ENCODE measurements at regions not wholly inside any gene's neighbourhood (a gene's known extent, or its start where the extent isn't known, plus 50 kb on each side); places are given as distances from the start of the nearest gene placed in this dataset.

DNA sequence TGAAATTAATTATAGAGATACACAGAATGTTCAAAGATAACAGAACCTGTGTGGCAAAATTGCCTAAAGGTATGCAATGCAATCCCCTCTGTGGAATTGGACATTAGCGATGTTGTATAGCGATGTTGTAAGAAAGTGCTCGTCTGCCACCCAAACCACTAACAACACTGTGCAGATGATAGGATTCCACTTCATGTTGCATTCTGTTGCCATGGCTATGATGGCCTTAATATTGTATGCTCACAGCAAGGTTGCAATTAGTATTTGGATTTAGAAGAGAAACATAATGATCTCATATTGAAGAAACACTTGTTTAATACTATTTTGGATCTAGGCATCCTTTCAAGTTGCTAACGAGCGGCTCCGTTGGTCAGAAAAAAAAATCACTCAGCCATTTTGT, 260.3 kb downstream of the BCAT1 start:
- Histone ChIP-seq H3K27ac (no peak overlapping the region), H3K4me3 (no peak overlapping the region), H3K9me3 (no peaks in the 10 kb centered on the region), H3K4me1 (no peaks in the 10 kb centered on the region), H3K4me2 (no peak overlapping the region)
- ChIA-PET CTCF (no interaction called here), POLR2A (no interaction called here)
- FAIRE-seq (no peak), ATAC-seq (no peak), DNase-seq (ENCODE audit: low read depth in 1 of 2, low spot score in 1 of 2) (no peak)
- 31% methylated on average over 6 of the region's 6 CpGs for WGBS (ENCODE audit: missing lambda C conversion rate)
- TF ChIP-seq ZNF302 (CRISPR knock-in tag; IDR thresholded peaks at IDR 0.05) (no peak), HOXB5 (CRISPR knock-in tag; IDR thresholded peaks at IDR 0.05) (no peak), HOXA7 (CRISPR knock-in tag; IDR thresholded peaks at IDR 0.05) (no peak), POLR2AphosphoS2 (conservative IDR thresholded peaks at IDR 0.05; ENCODE audit: low read length) (no peak), NPAS2 (CRISPR knock-in tag; IDR thresholded peaks at IDR 0.05; ENCODE audit: borderline replicate concordance) (no peak), KDM1A (IDR thresholded peaks at IDR 0.05; ENCODE audit: low read depth) (no peak), RFX5 (IDR thresholded peaks at IDR 0.05) (no peak), RAD21 (conservative IDR thresholded peaks at IDR 0.05 in 1 of 2, IDR thresholded peaks at IDR 0.05 in 1 of 2) (no peak), BHLHE40 (IDR thresholded peaks at IDR 0.05; ENCODE audit: low read depth, low read length) (no peak), PHF8 (IDR thresholded peaks at IDR 0.05; ENCODE audit: borderline replicate concordance, low read depth) (no peak), ESRRA (IDR thresholded peaks at IDR 0.05; ENCODE audit: borderline replicate concordance, low read length) (no peak), ZFP36 (IDR thresholded peaks at IDR 0.05; ENCODE audit: borderline replicate concordance, partially characterized antibody) (no peak)
- TF ChIP-seq, protein P1, sequence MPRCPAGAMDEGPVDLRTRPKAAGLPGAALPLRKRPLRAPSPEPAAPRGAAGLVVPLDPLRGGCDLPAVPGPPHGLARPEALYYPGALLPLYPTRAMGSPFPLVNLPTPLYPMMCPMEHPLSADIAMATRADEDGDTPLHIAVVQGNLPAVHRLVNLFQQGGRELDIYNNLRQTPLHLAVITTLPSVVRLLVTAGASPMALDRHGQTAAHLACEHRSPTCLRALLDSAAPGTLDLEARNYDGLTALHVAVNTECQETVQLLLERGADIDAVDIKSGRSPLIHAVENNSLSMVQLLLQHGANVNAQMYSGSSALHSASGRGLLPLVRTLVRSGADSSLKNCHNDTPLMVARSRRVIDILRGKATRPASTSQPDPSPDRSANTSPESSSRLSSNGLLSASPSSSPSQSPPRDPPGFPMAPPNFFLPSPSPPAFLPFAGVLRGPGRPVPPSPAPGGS (IDR thresholded peaks at IDR 0.05): no peak
- TF ChIP-seq, protein P2, sequence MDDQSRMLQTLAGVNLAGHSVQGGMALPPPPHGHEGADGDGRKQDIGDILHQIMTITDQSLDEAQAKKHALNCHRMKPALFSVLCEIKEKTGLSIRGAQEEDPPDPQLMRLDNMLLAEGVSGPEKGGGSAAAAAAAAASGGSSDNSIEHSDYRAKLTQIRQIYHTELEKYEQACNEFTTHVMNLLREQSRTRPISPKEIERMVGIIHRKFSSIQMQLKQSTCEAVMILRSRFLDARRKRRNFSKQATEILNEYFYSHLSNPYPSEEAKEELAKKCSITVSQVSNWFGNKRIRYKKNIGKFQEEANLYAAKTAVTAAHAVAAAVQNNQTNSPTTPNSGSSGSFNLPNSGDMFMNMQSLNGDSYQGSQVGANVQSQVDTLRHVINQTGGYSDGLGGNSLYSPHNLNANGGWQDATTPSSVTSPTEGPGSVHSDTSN (IDR thresholded peaks at IDR 0.05): no peak

DNA sequence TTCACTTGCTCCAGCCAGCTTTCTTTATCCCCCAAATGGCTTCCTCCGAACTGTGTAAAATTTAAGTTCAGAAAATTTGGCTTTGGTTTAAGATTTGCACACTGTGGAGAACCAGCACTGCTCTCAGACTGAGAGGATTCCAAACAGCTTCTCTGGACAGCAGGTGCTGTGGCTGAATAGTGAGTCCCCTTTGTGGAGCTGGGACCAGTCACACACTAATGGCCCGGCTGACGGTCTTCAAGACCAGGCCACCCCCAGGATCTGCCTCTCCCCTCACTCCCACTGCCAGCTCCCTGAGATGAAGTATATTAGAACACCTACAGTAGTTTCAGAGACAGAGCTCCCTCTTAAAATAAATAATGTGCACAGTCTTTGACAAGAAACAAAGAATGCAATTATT, 267.3 kb downstream of the BCAT1 start:
- no peak for ATAC-seq
- TF ChIP-seq KDM1A (IDR thresholded peaks at IDR 0.05; ENCODE audit: low read depth) (no peak), SREBF2 (IDR thresholded peaks at IDR 0.05) (no peak), ZC3H11A (IDR thresholded peaks at IDR 0.05) (no peak), FOSL2 (IDR thresholded peaks at IDR 0.05) (no peak), FOSL2 (CRISPR knock-in tag; IDR thresholded peaks at IDR 0.05) (no peak), HDAC2 (IDR thresholded peaks at IDR 0.05) (no peak), ZNF302 (CRISPR knock-in tag; IDR thresholded peaks at IDR 0.05) (no peak), TFCP2L1 (CRISPR knock-in tag; IDR thresholded peaks at IDR 0.05) (no peak), CBX8 (IDR thresholded peaks at IDR 0.05) (no peak), MYC (IDR thresholded peaks at IDR 0.05; ENCODE audit: borderline replicate concordance, low read length) (no peak), KDM5A (IDR thresholded peaks at IDR 0.05) (no peak), POLR2AphosphoS2 (conservative IDR thresholded peaks at IDR 0.05; ENCODE audit: low read length) (no peak), TP53 (CRISPR knock-in tag; IDR thresholded peaks at IDR 0.05) (no peak), HOXA7 (CRISPR knock-in tag; IDR thresholded peaks at IDR 0.05) (no peak), RFX5 (IDR thresholded peaks at IDR 0.05) (no peak), EP300 (IDR thresholded peaks at IDR 0.05) (no peak), FOXS1 (CRISPR knock-in tag; IDR thresholded peaks at IDR 0.05) (no peak), MAFK (IDR thresholded peaks at IDR 0.05; ENCODE audit: partially characterized antibody) (no peak)
- TF ChIP-seq, protein P3, sequence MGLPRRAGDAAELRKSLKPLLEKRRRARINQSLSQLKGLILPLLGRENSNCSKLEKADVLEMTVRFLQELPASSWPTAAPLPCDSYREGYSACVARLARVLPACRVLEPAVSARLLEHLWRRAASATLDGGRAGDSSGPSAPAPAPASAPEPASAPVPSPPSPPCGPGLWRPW (IDR thresholded peaks at IDR 0.05): no peak
- TF ChIP-seq, protein P4, sequence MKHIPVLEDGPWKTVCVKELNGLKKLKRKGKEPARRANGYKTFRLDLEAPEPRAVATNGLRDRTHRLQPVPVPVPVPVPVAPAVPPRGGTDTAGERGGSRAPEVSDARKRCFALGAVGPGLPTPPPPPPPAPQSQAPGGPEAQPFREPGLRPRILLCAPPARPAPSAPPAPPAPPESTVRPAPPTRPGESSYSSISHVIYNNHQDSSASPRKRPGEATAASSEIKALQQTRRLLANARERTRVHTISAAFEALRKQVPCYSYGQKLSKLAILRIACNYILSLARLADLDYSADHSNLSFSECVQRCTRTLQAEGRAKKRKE (CRISPR knock-in tag; IDR thresholded peaks at IDR 0.05; ENCODE audit: low read depth): no peak
- Histone ChIP-seq H3K4me3 (no peak overlapping the region), H3K27ac (no peak overlapping the region), H3K9me3 (no peaks in the 10 kb centered on the region), H3K4me2 (no peak overlapping the region), H3K4me1 (no peaks in the 10 kb centered on the region)
- WGBS (ENCODE audit: missing lambda C conversion rate): 15% methylated on average over 3 of the region's 3 CpGs
- FAIRE-seq: no peak
- POLR2A ChIA-PET: no interaction called here
- CTCF ChIA-PET: no interaction called here
- no peak for DNase-seq (ENCODE audit: low read depth in 1 of 2, low spot score in 1 of 2)
